HCT116 (cell line): ENCODE measurements at regions not wholly inside any gene's neighbourhood (a gene's known extent, or its start where the extent isn't known, plus 50 kb on each side); places are given as distances from the start of the nearest gene placed in this dataset.

Source experiments
- CTCF ChIP-seq, 3 experiments: fragments of 200-600 bp in 1 of 3; sonication (generic) in 1 of 3; IDR thresholded peaks in 2 of 3; conservative IDR thresholded peaks in 1 of 3; 2 replicates each; pipeline ENCODE4 v1.5.1; 2012 to 2017; ENCODE audit warnings: low read depth in 2 of 3, low read length in 2 of 3, antibody characterized with exemption in 1 of 3, borderline replicate concordance in 1 of 3, control low read depth in 1 of 3, mild to moderate bottlenecking in 1 of 3, mixed read lengths in 1 of 3, mixed run types in 1 of 3, moderate library complexity in 1 of 3; ENCODE audit not compliant: insufficient read depth in 1 of 3
- POLR2A ChIP-seq: IDR thresholded peaks from 2 replicates; pipeline ENCODE4 v1.7.0; 2011; ENCODE audit warnings: borderline replicate concordance; ENCODE audit not compliant: insufficient read depth, insufficient read length; ENCODE audit errors: extremely low read depth
- TCF7L2 ChIP-seq: IDR thresholded peaks from 2 replicates; pipeline ENCODE4 v1.7.0; 2011; ENCODE audit warnings: borderline replicate concordance, inconsistent platforms; ENCODE audit not compliant: insufficient read depth, insufficient read length; ENCODE audit errors: extremely low read depth
- YY1 ChIP-seq: IDR thresholded peaks from 2 replicates; pipeline ENCODE4 v1.6.1; 2011; ENCODE audit warnings: low read length, low read depth, moderate library complexity, mild to moderate bottlenecking; ENCODE audit not compliant: insufficient replicate concordance; ENCODE audit errors: extremely low read depth

GRCh38 chr4:129821073-129821472 lies 725.1 kb downstream of the C4orf33 start:
- no peak for TF ChIP-seq CTCF (IDR thresholded peaks at IDR 0.05 in 2 of 3, conservative IDR thresholded peaks at IDR 0.05 in 1 of 3; ENCODE audit: borderline replicate concordance in 1 of 3, insufficient read depth in 1 of 3, low read depth in 2 of 3, low read length in 2 of 3)
- TF ChIP-seq TCF7L2 = no peak
- no peak for TF ChIP-seq YY1
- TF ChIP-seq POLR2A = no peak
